GM20000 (cell line): ENCODE measurements at regions not wholly inside any gene's neighbourhood (a gene's known extent, or its start where the extent isn't known, plus 50 kb on each side); places are given as distances from the start of the nearest gene placed in this dataset.
"Not testable (repeated sequence)": the region's sequence is repeated elsewhere in the genome, so short reads cannot be mapped to it uniquely, and the experiment has no call there.

Source experiments
- DNase-seq: peaks from one replicate; pipeline ENCODE4 v3.0.0; 2012; ENCODE audit warnings: low spot score
- TF ChIP-seq, protein P1 (sequence below): IDR thresholded peaks from 2 replicates; pipeline ENCODE4 v1.5.1; 2012; ENCODE audit warnings: mild to moderate bottlenecking, control low read depth; ENCODE audit errors: extremely low read depth, missing control alignments

DNA sequence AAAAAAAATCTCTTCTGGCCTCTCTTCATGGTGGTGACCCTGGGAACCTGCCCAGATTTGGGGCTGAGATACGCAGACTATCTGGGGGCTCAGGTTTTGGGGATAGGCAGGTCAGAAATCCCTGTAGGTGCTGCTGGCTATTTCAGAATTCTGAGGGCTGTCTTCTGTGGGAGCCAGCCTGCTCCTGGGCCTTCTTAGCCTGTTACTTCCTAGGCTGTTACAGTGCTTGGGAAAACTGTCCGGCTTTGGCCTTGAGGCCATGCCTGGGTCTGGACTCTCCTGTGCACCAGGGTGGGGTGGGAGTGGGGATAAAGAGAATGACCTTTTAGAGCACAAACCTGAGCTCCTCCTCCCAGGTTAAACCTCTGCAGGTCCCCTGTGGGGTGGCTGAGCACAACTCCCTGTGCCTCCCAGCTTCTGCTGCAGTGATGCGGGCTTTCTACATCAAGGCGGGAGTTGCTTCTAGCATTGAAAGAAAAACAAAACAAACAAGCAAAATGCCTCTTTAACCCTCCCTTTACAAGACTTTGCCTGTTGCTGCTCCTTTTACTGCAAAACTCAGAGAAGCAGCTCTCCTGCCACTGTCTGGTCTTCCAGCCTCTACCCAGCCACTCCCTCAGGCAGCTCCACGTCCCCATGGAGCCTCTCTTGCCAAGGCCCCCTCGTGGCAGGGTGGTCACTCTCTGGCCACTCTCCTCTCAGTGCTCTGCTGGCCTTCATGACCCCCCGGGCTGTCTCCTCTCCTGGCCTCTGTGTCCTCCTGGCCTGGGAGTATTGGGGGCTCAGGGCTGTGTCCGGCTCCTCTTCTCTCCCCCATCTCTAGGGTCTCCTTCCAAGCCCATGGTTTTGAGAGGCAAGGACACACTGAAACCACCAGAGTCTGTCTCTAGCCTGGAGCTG lies 293.0 kb upstream of the HS6ST1 start:
- DNase-seq: no peak
- TF ChIP-seq, protein P1, sequence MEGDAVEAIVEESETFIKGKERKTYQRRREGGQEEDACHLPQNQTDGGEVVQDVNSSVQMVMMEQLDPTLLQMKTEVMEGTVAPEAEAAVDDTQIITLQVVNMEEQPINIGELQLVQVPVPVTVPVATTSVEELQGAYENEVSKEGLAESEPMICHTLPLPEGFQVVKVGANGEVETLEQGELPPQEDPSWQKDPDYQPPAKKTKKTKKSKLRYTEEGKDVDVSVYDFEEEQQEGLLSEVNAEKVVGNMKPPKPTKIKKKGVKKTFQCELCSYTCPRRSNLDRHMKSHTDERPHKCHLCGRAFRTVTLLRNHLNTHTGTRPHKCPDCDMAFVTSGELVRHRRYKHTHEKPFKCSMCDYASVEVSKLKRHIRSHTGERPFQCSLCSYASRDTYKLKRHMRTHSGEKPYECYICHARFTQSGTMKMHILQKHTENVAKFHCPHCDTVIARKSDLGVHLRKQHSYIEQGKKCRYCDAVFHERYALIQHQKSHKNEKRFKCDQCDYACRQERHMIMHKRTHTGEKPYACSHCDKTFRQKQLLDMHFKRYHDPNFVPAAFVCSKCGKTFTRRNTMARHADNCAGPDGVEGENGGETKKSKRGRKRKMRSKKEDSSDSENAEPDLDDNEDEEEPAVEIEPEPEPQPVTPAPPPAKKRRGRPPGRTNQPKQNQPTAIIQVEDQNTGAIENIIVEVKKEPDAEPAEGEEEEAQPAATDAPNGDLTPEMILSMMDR: no peak

DNA sequence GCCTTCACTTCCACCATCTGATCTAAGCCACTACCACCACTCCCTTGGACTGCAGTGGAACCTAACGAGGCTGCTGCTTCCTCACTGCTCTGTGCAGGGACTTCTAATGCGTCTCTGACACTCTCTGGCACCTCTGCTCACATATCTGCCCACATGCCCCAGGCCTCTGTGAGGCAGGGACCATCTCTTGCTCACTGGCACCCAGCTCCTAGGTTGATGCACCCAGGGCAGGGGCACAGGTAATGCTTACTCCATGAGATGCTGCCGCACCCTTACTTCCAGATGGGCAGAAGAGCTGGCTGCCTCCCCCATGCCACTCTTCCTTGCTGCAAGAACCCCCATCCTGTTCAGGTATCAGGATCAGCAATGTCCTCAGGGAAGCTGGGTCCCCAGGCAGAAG lies 294.0 kb upstream of the HS6ST1 start:
- TF ChIP-seq, protein P1: no peak
- DNase-seq: no peak

DNA sequence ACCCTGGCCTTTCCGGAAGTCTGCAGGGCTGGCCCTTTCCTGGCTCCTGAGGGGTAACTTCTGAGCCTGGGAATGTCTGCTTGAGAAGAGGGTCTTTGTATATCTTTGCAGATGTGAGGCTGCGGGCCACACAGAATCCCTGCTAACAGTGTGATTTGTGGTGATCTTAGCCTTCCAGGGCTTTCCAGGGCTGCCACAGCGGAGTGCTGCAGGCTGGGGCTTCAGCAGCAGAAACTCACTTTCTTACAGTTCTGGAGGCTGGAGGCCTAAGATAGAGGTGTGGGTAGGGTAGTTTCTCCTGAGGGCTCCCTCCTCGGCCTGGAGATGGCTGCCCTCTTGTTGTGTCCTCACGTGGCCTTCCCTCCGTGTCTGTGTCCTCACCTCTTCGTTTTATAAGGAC lies 294.7 kb upstream of the HS6ST1 start:
- no peak for DNase-seq
- TF ChIP-seq, protein P1: no peak

DNA sequence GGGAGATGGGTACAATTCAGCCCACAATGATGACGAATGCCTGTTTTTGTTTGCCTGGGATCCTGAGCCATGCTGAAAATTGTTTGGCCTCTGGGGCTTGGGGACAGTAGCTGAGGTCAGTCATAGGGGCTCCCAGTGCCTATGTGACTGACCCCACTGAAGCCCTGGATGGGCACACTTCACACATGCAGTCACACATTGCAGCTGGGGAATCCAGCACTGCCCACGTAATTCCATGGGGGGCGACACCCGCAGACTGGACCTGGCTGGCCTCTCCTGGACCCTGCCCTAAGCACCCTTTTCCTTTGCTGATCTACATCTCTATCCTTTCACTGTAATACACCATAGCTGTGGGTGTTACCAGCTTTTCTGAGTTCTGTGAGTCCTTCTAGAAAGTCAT lies 295.2 kb upstream of the HS6ST1 start:
- no peak for DNase-seq
- TF ChIP-seq, protein P1: no peak

DNA sequence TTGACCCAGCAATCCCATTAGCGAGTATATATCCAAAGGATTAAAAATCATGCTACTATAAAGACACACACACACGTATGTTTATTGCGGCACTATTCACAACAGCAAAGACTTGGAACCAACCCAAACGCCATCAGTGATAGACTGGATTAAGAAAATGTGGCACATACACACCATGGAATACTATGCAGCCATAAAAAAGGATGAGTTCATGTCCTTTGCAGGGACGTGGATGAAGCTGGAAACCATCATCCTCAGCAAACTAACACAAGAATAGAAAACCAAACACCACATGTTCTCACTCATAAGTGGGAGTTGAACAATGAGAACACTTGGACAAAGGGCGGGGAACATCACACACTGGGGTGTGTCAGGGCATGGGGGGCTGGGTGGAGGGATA lies 296.2 kb upstream of the HS6ST1 start:
- DNase-seq: not testable (repeated sequence)

DNA sequence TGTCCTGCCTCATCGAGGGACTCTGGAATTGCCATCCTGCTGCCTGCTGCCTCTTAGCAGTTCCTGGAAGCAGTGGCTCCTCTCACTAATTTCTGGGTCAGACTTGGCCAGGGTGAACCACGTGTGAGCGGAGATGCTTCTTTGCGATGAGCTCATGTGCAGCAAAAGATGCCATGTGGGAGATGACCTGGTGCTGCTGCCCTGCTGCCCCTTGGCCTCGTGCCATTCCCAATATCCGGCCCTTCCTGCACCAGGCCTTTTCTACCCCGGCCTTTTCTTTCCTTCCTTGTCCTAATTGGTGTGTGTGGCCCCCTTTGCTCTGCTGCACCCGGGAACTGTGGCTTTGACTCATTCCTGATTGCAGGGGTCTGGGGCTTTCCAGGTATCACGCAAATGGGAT lies 296.9 kb upstream of the HS6ST1 start:
- TF ChIP-seq, protein P1: no peak
- DNase-seq: no peak

DNA sequence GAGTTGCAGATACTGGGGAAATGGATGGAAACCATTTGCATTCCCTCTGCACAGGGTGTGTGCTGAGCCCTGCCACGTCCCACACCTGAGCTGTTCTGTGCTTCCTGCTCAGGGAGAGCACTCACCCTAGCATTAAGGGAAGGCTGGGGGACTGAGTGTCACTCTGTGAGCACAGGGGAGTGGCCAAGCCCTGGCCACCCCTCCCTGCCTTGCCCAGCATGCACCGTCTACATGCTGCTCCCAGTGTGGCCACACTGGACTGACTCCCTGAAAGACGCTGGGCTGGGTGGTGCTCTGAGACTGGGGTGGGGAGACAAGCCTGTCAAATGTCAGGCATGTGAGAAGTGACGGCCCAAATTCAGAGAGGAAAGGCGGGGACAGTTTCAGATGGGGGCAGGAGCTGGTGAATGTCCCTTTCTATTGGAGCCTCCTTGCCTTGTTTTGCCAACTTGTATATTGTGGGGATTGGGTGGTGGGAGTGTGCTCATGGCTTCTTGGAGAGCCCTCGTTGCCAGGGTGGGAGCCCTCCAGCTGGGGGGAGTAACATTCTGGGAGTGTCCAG lies 298.4 kb upstream of the HS6ST1 start:
- DNase-seq: no peak
- TF ChIP-seq, protein P1: no peak

DNA sequence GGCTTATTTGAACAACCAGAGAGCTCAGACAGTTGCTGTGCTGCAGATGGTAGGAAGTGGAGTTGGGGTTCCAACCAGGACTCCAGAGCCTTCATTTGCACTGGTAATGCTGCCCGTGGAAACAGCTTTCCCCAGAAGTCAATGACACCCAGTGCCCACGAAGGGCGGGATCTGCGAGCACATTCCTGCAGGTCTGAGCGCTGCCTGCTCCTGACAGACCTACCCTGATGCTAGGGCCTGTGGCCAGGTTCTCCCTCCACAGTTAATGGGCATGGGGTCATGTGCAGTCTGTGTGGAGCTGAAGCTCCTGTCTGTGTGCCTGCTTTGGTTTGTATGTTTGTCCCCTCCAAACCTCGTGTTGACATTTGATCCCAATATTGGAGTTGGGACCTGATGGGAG lies 299.0 kb upstream of the HS6ST1 start:
- DNase-seq: no peak
- TF ChIP-seq, protein P1: no peak
